ENCODE measurements at regions not wholly inside any gene's neighbourhood (a gene's known extent, or its start where the extent isn't known, plus 50 kb on each side); places are given as distances from the start of the nearest gene placed in this dataset.
"Not testable (repeated sequence)": the region's sequence is repeated elsewhere in the genome, so short reads cannot be mapped to it uniquely, and the experiment has no call there.

DNA sequence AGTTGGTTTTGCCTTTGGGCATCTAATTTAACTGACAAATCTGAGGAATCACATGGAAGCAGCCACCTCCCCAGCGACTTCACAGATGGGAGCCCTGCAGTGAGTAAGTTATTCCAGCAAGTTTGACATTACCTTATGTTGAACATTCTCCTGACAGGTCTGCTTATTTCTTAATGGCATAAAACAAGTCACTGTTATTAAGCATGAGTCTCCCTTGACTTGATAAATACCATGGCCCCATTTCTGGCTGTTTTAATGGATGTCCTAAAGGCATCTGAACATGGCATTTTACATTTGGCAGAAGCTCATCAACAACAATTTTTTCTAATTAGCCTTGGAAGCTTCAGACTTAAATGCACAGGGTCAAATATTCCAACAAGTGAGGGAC, 92.6 kb upstream of the CREB1 start:
- Histone ChIP-seq H3K9ac (ENCODE audit: low read depth, low read length, poor library complexity, severe bottlenecking) (no peak overlapping the region), H3K4me3 (ENCODE audit: low read length, poor library complexity, severe bottlenecking) (no peak overlapping the region), H3K9me2 (replicated peaks; ENCODE audit: low read depth, low read length) (no peaks in the 10 kb centered on the region), H2AFZ (ENCODE audit: low read length) (no peak overlapping the region), H4K20me1 (ENCODE audit: insufficient read depth, low read length, poor library complexity, severe bottlenecking) (no peaks in the 10 kb centered on the region), H3K27me3 (ENCODE audit: insufficient read depth, low read length, poor library complexity, severe bottlenecking) (no peaks in the 10 kb centered on the region), H3K79me2 (ENCODE audit: insufficient read depth, low read length) (no peaks in the 10 kb centered on the region), H3K4me1 (ENCODE audit: insufficient read depth, low read length, poor library complexity, severe bottlenecking) (no peaks in the 10 kb centered on the region), H3F3A (ENCODE audit: low read depth) (no peaks in the 10 kb centered on the region), H3K9me3 (ENCODE audit: insufficient read depth, low read depth, low read length) (no peaks in the 10 kb centered on the region), H3K36me3 (ENCODE audit: insufficient read depth, low read length) (no peaks in the 10 kb centered on the region), H3K4me2 (ENCODE audit: low read depth, low read length, poor library complexity, severe bottlenecking) (no peak overlapping the region)
- TF ChIP-seq, protein P1, sequence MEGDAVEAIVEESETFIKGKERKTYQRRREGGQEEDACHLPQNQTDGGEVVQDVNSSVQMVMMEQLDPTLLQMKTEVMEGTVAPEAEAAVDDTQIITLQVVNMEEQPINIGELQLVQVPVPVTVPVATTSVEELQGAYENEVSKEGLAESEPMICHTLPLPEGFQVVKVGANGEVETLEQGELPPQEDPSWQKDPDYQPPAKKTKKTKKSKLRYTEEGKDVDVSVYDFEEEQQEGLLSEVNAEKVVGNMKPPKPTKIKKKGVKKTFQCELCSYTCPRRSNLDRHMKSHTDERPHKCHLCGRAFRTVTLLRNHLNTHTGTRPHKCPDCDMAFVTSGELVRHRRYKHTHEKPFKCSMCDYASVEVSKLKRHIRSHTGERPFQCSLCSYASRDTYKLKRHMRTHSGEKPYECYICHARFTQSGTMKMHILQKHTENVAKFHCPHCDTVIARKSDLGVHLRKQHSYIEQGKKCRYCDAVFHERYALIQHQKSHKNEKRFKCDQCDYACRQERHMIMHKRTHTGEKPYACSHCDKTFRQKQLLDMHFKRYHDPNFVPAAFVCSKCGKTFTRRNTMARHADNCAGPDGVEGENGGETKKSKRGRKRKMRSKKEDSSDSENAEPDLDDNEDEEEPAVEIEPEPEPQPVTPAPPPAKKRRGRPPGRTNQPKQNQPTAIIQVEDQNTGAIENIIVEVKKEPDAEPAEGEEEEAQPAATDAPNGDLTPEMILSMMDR (conservative IDR thresholded peaks at IDR 0.05; ENCODE audit: low read length): no peak
- TF ChIP-seq EZH2phosphoT487 (IDR thresholded peaks at IDR 0.05; ENCODE audit: borderline replicate concordance): no peak

DNA sequence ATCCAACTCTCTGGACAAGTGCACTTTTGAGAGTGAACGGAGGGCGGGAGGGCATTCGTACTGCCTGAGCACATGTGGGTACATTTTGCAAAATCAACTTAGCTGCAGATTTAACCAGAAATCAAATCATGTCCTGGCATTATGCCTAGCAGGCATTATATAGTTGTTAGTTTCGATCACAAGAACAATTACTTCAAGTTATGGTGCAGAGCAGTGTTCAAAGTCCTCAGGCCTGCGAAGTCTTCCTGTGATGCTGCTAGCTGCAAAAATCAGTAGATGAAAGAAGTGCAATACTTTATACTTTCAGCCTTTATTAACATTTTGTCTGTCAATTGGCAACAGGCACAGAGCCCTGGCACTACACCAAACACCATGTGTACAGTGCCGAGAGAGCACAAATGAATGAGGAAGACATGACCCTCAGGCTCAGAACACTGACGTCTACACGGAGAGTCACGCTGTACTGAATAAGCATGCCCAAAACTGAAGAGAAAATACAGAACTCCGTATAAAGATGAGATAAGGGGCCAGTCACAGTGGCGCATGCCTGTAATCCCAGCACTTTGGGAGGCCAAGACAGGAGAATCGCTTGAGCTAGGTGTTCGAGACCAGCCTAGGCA, 92.1 kb upstream of the CREB1 start:
- Histone ChIP-seq H3F3A (ENCODE audit: low read depth) (no peaks in the 10 kb centered on the region), H3K36me3 (ENCODE audit: insufficient read depth, low read length) (no peaks in the 10 kb centered on the region), H3K27me3 (ENCODE audit: insufficient read depth, low read length, poor library complexity, severe bottlenecking) (no peaks in the 10 kb centered on the region), H3K9me3 (ENCODE audit: insufficient read depth, low read depth, low read length) (no peaks in the 10 kb centered on the region), H3K79me2 (ENCODE audit: insufficient read depth, low read length) (no peaks in the 10 kb centered on the region), H3K4me2 (ENCODE audit: low read depth, low read length, poor library complexity, severe bottlenecking) (no peak overlapping the region), H3K9me2 (replicated peaks; ENCODE audit: low read depth, low read length) (no peaks in the 10 kb centered on the region), H4K20me1 (ENCODE audit: insufficient read depth, low read length, poor library complexity, severe bottlenecking) (no peaks in the 10 kb centered on the region), H3K4me1 (ENCODE audit: insufficient read depth, low read length, poor library complexity, severe bottlenecking) (no peaks in the 10 kb centered on the region), H3K9ac (ENCODE audit: low read depth, low read length, poor library complexity, severe bottlenecking) (no peak overlapping the region), H2AFZ (ENCODE audit: low read length) (no peak overlapping the region), H3K4me3 (ENCODE audit: low read length, poor library complexity, severe bottlenecking) (no peak overlapping the region)
- TF ChIP-seq, protein P1 (conservative IDR thresholded peaks at IDR 0.05; ENCODE audit: low read length): no peak
- no peak for TF ChIP-seq EZH2phosphoT487 (IDR thresholded peaks at IDR 0.05; ENCODE audit: borderline replicate concordance)

DNA sequence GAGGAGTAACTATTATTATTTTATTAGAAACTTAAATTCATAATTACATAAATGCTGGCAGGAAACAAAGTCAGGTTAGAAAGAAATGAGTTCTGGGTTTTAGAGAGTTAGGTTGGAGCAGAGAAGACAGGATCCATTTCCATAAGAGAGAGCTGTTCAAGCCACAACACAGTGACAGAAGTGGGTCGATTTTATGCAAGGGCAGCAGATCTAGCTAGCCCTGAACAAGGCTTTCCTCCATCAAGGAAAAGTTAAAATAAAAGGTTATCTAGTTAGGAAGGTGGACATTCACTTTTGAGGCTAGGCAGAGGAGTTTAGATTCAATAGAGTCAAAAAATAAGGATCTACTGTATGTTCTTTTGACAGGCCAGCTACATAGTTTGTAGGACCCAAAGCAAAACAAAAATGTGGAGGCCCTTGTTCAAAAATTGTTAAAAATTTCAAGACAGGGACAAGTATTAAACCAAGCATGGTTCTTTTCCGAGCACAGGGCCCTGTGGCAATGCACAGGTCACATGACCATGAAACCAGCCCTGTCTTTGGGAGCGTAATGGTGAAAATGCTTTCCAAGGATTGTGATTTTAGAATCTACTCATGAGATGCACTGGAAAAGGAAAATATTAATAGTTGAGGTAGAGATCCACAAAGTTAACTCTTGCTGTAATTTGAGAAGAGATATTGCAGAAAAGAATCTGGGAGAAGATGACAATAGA, 91.2 kb upstream of the CREB1 start:
- no peaks in the 10 kb centered on the region for H3K36me3 ChIP-seq (ENCODE audit: insufficient read depth, low read length)
- H3K9me3 ChIP-seq (ENCODE audit: insufficient read depth, low read depth, low read length): no peaks in the 10 kb centered on the region
- no peaks in the 10 kb centered on the region for H3K4me1 ChIP-seq (ENCODE audit: insufficient read depth, low read length, poor library complexity, severe bottlenecking)
- H3F3A ChIP-seq (ENCODE audit: low read depth): no peaks in the 10 kb centered on the region
- H3K9ac ChIP-seq (ENCODE audit: low read depth, low read length, poor library complexity, severe bottlenecking): no peak overlapping the region
- no peaks in the 10 kb centered on the region for H3K79me2 ChIP-seq (ENCODE audit: insufficient read depth, low read length)
- H3K4me3 ChIP-seq (ENCODE audit: low read length, poor library complexity, severe bottlenecking): no peak overlapping the region
- H3K27me3 ChIP-seq (ENCODE audit: insufficient read depth, low read length, poor library complexity, severe bottlenecking): no peaks in the 10 kb centered on the region
- no peaks in the 10 kb centered on the region for H3K9me2 ChIP-seq (replicated peaks; ENCODE audit: low read depth, low read length)
- H2AFZ ChIP-seq (ENCODE audit: low read length): no peak overlapping the region
- H3K4me2 ChIP-seq (ENCODE audit: low read depth, low read length, poor library complexity, severe bottlenecking): no peak overlapping the region
- TF ChIP-seq, protein P1 (conservative IDR thresholded peaks at IDR 0.05; ENCODE audit: low read length): no peak
- TF ChIP-seq EZH2phosphoT487 (IDR thresholded peaks at IDR 0.05; ENCODE audit: borderline replicate concordance): no peak
- H4K20me1 ChIP-seq (ENCODE audit: insufficient read depth, low read length, poor library complexity, severe bottlenecking): no peaks in the 10 kb centered on the region

DNA sequence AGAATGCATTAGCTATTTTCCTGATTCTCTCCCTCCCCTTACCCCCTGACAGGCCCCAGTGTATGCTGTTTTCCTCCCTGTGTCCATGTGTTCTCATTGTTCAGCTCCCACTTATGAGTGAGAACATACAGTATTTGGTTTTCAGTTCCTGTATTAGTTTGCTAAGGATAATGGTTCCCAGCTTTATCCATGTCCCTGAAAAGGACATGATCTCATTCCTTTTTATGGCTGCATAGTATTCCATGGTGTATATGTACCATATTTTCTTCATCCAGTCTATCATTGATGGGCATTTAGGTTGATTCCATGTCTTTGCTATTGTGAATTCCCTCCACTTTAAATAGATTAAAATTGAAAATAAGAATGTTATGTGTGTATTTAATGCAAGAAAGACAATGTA, 89.9 kb upstream of the CREB1 start:
- H3K4me1 ChIP-seq (ENCODE audit: insufficient read depth, low read length, poor library complexity, severe bottlenecking); H4K20me1 ChIP-seq (ENCODE audit: insufficient read depth, low read length, poor library complexity, severe bottlenecking); H3K36me3 ChIP-seq (ENCODE audit: insufficient read depth, low read length); H3F3A ChIP-seq (ENCODE audit: low read depth); H3K9ac ChIP-seq (ENCODE audit: low read depth, low read length, poor library complexity, severe bottlenecking); H2AFZ ChIP-seq (ENCODE audit: low read length); H3K27me3 ChIP-seq (ENCODE audit: insufficient read depth, low read length, poor library complexity, severe bottlenecking); H3K9me2 ChIP-seq (replicated peaks; ENCODE audit: low read depth, low read length); H3K79me2 ChIP-seq (ENCODE audit: insufficient read depth, low read length); H3K4me2 ChIP-seq (ENCODE audit: low read depth, low read length, poor library complexity, severe bottlenecking); H3K9me3 ChIP-seq (ENCODE audit: insufficient read depth, low read depth, low read length); H3K4me3 ChIP-seq (ENCODE audit: low read length, poor library complexity, severe bottlenecking): not testable (repeated sequence)

Measured in Loucy (cell line).